GM18498 (cell line): ENCODE measurements at regions not wholly inside any gene's neighbourhood (a gene's known extent, or its start where the extent isn't known, plus 50 kb on each side); places are given as distances from the start of the nearest gene placed in this dataset.

Experiments used
- ATAC-seq: cut with Tn5 transposase; IDR thresholded peaks from one replicate; pipeline ENCODE4 v1.9.1; 2021; ENCODE audit warnings: mild to moderate bottlenecking, moderate library complexity; ENCODE audit not compliant: unreplicated experiment

DNA sequence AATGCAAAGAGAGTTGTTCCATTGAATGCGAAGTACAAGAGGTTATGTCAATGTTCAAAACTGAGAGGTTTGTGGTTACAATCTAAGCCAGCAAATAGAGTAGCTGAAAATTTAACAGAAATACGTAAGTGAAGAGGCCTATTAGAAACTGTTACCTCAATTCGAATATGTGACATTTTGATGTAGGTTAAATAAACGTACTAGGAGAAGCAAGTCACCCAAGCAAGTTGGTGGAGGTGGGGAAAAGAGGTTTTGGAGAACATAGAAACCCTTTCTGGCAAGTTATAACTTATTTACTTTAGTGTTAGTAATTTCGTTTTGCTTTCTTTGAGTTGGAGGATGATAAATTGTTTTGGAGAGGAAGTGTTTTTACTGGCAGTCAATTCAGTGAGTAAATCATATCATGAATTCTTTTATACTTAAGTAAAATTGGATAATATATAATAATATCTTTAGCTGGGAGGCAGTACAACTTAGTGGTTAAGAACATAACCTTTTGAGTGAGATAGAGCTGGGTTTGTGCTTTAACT is 91.2 kb upstream of the NAALADL2 start:
- ATAC-seq = no peak

DNA sequence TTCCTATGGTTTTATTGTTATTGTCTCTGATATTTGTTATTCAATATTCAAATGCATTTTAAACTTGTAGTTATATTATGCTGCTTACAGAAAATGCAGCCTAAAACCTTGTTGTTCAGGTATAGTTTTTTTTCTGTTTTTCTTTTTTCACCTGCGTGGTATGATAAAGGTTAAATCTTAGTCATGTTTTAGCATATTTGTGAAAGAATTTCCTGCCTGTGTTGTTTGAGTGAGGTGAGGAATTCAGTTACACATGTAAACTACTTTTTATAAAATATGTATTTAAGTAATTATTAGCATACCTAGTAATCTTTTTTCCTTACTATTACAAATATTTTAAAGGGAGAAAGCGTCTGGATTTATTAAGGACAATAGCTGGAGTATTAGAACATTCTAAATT is 90.0 kb upstream of the NAALADL2 start:
- no peak for ATAC-seq

DNA sequence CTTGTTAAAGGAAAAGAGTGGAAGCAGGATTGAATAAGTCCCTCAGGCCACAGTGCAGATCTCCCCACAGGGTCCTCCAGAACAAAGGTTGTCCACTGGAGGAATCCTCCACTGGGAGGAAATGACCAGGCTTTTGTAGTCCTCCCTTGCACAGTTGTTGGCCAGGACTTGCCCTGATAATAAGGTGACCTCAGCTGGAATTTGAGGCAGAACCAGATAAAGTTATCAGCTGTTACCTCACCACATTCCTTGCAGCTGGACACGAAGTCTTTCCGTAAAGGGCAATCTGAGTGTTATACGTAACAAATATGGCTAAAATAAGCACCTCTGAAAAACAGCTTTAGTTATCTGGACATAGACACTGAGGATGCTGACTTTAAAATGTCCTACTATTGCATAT is 83.5 kb upstream of the NAALADL2 start:
- no peak for ATAC-seq

DNA sequence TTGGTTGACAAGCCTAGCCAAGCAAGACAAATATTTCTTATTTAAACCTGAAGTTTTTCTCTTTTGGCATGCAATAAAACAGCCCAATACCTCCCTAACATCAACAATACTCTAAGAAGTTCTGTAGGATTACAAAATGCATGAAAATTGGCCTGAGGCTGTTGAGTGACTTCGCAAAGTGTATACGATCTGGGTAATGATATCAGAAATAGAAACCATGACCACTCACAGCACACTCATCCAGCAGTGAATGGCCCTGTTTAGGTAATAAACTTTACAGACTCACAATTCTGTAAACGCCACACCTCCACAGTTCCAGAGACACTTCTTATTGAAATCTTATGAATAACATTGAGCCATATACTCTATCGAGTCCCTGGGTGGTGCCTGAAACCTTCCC is 83.0 kb upstream of the NAALADL2 start:
- no peak for ATAC-seq

DNA sequence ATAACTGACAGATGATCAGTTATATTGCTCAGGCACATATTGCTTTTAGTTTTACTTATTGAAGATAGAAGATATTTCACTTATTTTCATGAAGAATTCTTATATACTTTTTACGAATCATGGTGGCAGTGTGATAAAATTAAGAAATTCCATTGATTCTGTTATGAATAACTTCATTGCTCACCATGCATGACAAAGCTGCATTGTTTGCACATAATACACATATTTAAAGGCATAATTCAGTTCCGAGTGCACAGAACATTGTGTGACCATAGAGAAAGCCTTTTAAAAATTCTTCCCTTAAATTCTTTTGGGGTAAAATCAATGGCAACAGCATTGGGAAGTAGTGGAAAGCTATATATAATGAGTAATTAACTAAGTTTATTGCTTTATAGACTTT is 82.5 kb upstream of the NAALADL2 start:
- no peak for ATAC-seq

DNA sequence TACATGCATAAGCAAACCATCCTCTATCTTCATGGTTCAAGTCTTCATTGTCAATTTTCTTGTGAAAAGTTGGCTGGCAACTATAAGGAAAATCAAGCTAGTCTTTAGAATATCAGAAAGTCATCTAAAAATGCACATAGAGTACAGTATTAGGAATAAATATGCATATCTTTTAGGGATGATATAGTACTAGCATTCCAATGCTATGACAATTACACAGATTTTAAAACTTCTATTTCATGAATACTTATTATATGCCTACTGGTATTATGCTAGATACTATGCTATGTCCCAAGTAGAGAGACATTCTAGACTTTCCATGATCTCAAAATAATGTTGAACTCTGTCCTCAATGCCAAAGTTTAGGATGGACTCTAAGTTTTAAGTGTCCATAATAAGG is 81.3 kb upstream of the NAALADL2 start:
- ATAC-seq = no peak

DNA sequence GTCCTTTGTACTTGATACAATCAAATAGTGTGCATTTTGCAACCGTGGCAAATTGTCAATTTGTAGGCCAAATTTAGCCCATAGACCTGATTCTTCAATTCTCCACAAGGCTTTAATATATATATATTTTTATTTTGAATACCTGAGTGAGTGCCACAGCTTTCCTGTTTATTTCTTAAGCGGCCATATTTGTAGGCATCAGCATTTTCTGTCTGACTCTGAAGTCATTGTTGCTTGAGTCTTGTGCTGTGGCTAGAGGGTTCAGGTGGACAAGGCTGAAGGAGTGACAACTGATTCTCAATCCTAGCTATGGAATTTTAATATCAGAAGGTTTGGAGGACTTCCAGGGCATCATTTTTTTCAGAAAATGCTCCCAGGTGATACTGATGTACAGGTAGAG is 75.6 kb upstream of the NAALADL2 start:
- no peak for ATAC-seq

DNA sequence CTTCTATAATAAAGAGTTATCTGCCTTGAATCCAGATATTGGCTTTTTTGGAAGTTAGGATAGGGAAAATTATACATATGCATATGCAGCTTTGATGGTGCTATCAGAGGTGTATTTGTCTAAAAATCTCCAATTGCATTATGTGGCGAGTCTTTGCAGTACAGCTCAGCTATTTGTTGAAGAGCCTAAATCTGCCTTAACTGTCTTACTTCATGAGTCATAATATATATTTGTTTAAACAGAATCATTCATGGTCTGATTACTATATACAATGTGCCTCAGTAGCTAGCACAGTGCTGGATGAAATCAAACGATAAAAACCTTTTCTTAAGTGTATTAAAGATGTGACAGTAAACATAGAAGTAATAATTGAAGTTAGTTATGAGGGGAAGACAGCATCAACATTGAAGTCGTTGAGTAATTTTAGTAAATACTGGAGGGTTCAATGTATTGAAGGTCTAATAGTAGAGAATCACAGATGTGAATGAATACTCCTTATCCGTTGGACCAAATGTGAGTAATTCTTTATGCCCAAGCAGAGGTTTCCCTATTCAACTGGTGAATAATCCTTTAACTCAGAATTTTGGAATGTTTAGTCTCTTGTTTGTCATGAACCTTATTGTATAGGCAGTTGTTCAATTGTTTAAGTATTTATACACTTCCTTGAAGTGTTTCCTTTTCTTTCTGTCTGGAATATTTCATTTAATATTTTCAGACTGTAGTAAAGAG is 74.8 kb upstream of the NAALADL2 start:
- ATAC-seq = no peak

DNA sequence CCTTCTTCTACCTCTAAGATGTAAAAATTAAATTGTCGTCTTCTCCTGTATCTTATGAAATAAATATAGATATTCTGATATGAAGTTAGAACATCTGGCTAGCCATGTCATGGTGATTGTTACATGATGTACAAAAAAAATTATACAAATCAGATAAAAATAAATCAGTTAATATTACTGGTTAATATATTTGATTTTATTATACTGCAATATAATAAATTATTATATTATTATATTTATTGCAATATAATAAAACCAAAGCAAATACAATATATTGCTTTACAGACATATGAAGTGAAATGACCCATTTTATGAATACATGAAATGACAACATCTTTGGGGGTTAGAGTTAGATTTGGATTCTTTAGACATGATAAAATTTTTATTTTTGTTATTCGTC is 72.3 kb upstream of the NAALADL2 start:
- no peak for ATAC-seq

DNA sequence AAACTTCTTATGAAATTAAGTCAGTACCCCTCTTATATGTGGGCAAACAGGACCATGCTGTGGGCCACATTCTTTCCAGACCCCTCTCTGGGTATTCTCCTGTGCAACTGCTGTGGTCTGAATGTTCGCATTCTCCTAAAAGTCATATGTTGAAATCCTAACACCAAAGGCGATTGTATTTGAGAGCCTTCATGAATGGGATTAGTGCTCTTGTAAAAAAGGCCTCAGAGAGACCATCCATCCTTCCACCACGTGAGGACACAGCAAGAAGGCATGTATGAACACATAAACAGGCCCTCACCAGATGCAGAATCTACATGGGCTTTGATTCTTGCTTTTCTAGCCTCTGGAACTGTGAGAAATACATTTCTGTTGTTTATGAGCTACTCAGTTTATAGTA is 68.0 kb upstream of the NAALADL2 start:
- no peak for ATAC-seq

DNA sequence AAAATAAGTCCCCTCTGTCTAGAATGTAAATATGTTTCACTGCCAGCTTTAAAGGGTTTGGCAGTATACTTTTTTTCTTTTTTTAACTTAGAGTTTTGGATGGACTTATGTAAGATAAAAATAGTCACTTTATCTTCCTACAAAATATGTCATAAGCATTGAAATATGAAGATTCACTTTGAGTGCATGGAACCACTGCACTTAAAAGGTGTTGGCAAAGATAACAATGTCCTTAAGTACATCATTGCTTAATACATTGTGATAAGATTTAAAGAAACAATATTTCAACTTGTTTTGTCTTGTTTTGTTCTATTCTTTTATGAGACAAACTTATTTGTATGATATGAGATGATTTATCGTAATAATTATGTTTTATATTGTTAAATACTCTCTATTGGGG is 66.3 kb upstream of the NAALADL2 start:
- ATAC-seq = no peak
